ENCODE measurements at regions not wholly inside any gene's neighbourhood (a gene's known extent, or its start where the extent isn't known, plus 50 kb on each side); places are given as distances from the start of the nearest gene placed in this dataset.

- Histone ChIP-seq H3K23me2 (ENCODE audit: insufficient read length, low read depth, low read length, poor library complexity, severe bottlenecking) (no peaks in the 10 kb centered on the region), H3K27ac (ENCODE audit: insufficient read length, low read depth, low read length) (no peak overlapping the region), H2BK5ac (ENCODE audit: insufficient read length, low read length) (no peak overlapping the region), H4K20me1 (ENCODE audit: control insufficient read depth, insufficient read depth, insufficient read length) (no peaks in the 10 kb centered on the region), H2BK20ac (ENCODE audit: low read depth, low read length, poor library complexity, severe bottlenecking) (no peak overlapping the region), H3K56ac (ENCODE audit: insufficient read length, low read depth, low read length) (no peak overlapping the region), H4K5ac (ENCODE audit: insufficient read length, low read depth, low read length) (no peak overlapping the region), H3T11ph (ENCODE audit: low read length) (no peak overlapping the region), H3K4me2 (ENCODE audit: insufficient read depth, insufficient read length, low read length) (no peak overlapping the region), H2BK12ac (ENCODE audit: insufficient read length, low read depth, low read length) (no peak overlapping the region), H4K8ac (replicated peaks; ENCODE audit: insufficient read length, low read depth, low read length) (no peak overlapping the region), H2AK5ac (ENCODE audit: insufficient read length, low read length) (no peak overlapping the region), H3K4ac (ENCODE audit: low read depth, low read length) (no peak overlapping the region), H3K4me1 (ENCODE audit: insufficient read depth, low read length) (no peaks in the 10 kb centered on the region), H3K79me1 (ENCODE audit: insufficient read depth, low read depth, low read length, poor library complexity, severe bottlenecking) (no peaks in the 10 kb centered on the region), H3K9me3 (ENCODE audit: control insufficient read depth, low read depth, low read length) (no peaks in the 10 kb centered on the region), H2BK15ac (ENCODE audit: low read depth, low read length) (no peak overlapping the region), H3K23ac (ENCODE audit: insufficient read length, low read depth, low read length) (no peak overlapping the region), H3K79me2 (ENCODE audit: insufficient read depth, low read length) (no peaks in the 10 kb centered on the region), H2BK120ac (ENCODE audit: low read depth, low read length, poor library complexity, severe bottlenecking) (no peak overlapping the region), H3K18ac (ENCODE audit: insufficient read length, low read depth, low read length) (no peak overlapping the region), H2AFZ (ENCODE audit: low read length) (no peak overlapping the region), H4K91ac (ENCODE audit: insufficient read length, low read depth, low read length) (no peak overlapping the region), H3K14ac (ENCODE audit: insufficient read depth, low read length) (no peak overlapping the region), H3K27me3 (ENCODE audit: insufficient read depth, low read length) (no peaks in the 10 kb centered on the region), H3K9ac (ENCODE audit: extremely low read depth, insufficient read length, low read length) (no peak overlapping the region)
- Mint-ChIP-seq H3K27ac (no peak overlapping the region), H3K4me1 (peaks cover 0 to 7% of the 10 kb centered on the region in 2 experiments; a peak in 1 of 4 replicates), H3K4me3 (no peak overlapping the region), H3K27me3 (ENCODE audit: low read depth) (no peaks in the 10 kb centered on the region), H3K9me3 (peaks cover 0 to 8% of the 10 kb centered on the region in 2 experiments; a peak in 1 of 5 replicates), H3K36me3 (ENCODE audit: insufficient read depth in 1 of 3, low read depth in 3 of 3) (no peaks in the 10 kb centered on the region; a peak in 2 of 7 replicates)
- no peak for TF ChIP-seq CTCF (conservative IDR thresholded peaks at IDR 0.05)
- DNase-seq = no peak
These were observed 183.8 kb upstream of the DCC start for GRCh38 chr18:52156166-52156565.
